ENCODE measurements at regions not wholly inside any gene's neighbourhood (a gene's known extent, or its start where the extent isn't known, plus 50 kb on each side); places are given as distances from the start of the nearest gene placed in this dataset.

DNA sequence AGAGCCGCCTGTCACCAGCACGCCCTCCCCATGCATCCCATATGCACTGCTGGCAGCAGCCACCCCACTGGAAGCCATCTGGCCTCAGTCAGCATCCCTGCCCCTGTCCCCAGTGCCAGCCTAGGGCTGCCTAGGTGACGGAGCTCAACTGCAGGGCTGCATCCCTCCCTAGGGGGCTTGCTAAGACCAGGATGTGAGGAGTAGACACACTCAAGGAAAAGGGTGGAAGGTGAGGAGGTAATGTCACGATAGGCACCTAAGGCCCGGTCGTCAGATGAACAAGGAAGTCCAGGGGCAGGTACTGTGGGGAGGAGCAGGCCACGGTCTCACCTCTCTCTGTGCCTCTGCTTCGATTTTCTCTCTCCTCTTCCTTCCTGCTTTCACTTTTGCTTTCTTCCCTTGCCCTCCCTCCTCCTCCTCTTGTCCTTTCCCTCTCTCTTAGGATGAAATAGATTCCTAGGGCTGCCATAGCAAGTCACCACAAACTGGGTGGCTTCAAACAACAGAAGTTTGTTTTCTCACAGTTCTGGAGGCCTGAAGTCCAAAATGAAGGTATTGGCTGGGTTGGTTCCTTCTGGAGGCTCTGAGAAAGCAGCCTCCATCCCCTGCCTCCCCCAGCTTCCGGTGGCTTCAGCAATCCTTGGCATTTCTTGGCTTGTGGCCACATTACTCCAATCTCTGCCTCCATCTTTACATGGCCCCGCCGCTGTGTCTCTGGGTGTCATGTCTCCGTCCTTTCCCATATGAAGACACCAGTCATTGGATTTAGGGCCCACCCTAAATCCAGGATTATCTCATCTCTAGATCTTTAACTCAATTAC, 298.3 kb downstream of the SHQ1 start:
- TF ChIP-seq CTCF (IDR thresholded peaks at IDR 0.05) (no peak), POLR2A (IDR thresholded peaks at IDR 0.05) (no peak)

Measured in right lobe of liver (tissue), 4 donors.